Activated CD4-positive, CD25-positive, alpha-beta regulatory T cell treated with anti-CD3 and anti-CD28 coated beads, Interleukin-2, amount 50 U/mL, for 24 hours (primary cell): ENCODE measurements at regions not wholly inside any gene's neighbourhood (a gene's known extent, or its start where the extent isn't known, plus 50 kb on each side); places are given as distances from the start of the nearest gene placed in this dataset.
"Not testable (repeated sequence)": the region's sequence is repeated elsewhere in the genome, so short reads cannot be mapped to it uniquely, and the experiment has no call there.

Experiments
- ATAC-seq, 2 donors: fragments of 150-1000 bp; cut with Tn5 transposase; one replicate each; pipeline ENCODE4 v1.10.0; 2021; ENCODE audit warnings: mild to moderate bottlenecking in 1 of 2, moderate library complexity in 1 of 2

- ATAC-seq = no peak
Measured at GRCh38 chr2:238703053-238703415, 144.9 kb upstream of the TWIST2 start.

GRCh38 chr2:238703436-238703835 lies 144.4 kb upstream of the TWIST2 start:
- no peak for ATAC-seq

- ATAC-seq = peak in 1 of 2 donors; percentile 13
Measured at GRCh38 chr2:238704471-238705225, 143.2 kb upstream of the TWIST2 start.

GRCh38 chr2:238706163-238706562 lies 141.7 kb upstream of the TWIST2 start:
- ATAC-seq = no peak

- no peak for ATAC-seq
Measured at GRCh38 chr2:238706673-238707072, 141.2 kb upstream of the TWIST2 start.

- no peak for ATAC-seq
Measured at GRCh38 chr2:238709325-238710025, 138.4 kb upstream of the TWIST2 start.

GRCh38 chr2:238710032-238710735 lies 137.7 kb upstream of the TWIST2 start:
- ATAC-seq = no peak

- ATAC-seq = no peak
Measured at GRCh38 chr2:238710787-238711186, 137.1 kb upstream of the TWIST2 start.

- ATAC-seq = no peak
Measured at GRCh38 chr2:238711346-238711745, 136.5 kb upstream of the TWIST2 start.

GRCh38 chr2:238712011-238712410 lies 135.9 kb upstream of the TWIST2 start:
- no peak for ATAC-seq

- ATAC-seq = no peak
Measured at GRCh38 chr2:238713198-238713826, 134.6 kb upstream of the TWIST2 start.

GRCh38 chr2:238714038-238714528 lies 133.8 kb upstream of the TWIST2 start:
- no peak for ATAC-seq

GRCh38 chr2:238716171-238716570 lies 131.7 kb upstream of the TWIST2 start:
- ATAC-seq = no peak

- ATAC-seq = no peak
Measured at GRCh38 chr2:238716585-238716984, 131.3 kb upstream of the TWIST2 start.

GRCh38 chr2:238717084-238717483 lies 130.8 kb upstream of the TWIST2 start:
- no peak for ATAC-seq

GRCh38 chr2:238719641-238720040 lies 128.2 kb upstream of the TWIST2 start:
- no peak for ATAC-seq

- ATAC-seq = no peak
Measured at GRCh38 chr2:238720232-238720672, 127.6 kb upstream of the TWIST2 start.

GRCh38 chr2:238722181-238722580 lies 125.7 kb upstream of the TWIST2 start:
- no peak for ATAC-seq

GRCh38 chr2:238722883-238723282 lies 125.0 kb upstream of the TWIST2 start:
- no peak for ATAC-seq

- ATAC-seq = not testable (repeated sequence)
Measured at GRCh38 chr2:238723740-238724320, 124.1 kb upstream of the TWIST2 start.

GRCh38 chr2:238724728-238725127 lies 123.2 kb upstream of the TWIST2 start:
- no peak for ATAC-seq

- ATAC-seq = no peak
Measured at GRCh38 chr2:238725298-238725697, 122.6 kb upstream of the TWIST2 start.
